H1 (cell line): ENCODE measurements at regions not wholly inside any gene's neighbourhood (a gene's known extent, or its start where the extent isn't known, plus 50 kb on each side); places are given as distances from the start of the nearest gene placed in this dataset.

Source experiments
- BCL11A ChIP-seq, 2 experiments: IDR thresholded peaks; one replicate each; pipeline ENCODE4 v1.6.1; 2011; ENCODE audit warnings: low read depth in 2 of 2, low read length in 2 of 2, mild to moderate bottlenecking in 2 of 2
- GABPA ChIP-seq: IDR thresholded peaks from 2 replicates; pipeline ENCODE4 v1.6.1; 2011; ENCODE audit warnings: mild to moderate bottlenecking, low read length, moderate library complexity, borderline replicate concordance; ENCODE audit not compliant: insufficient read depth
- NRF1 ChIP-seq: IDR thresholded peaks from 2 replicates; pipeline ENCODE4 v1.6.1; 2011; ENCODE audit warnings: mild to moderate bottlenecking, low read depth, low read length, improper control_type of control experiment
- RAD21 ChIP-seq, 2 experiments: IDR thresholded peaks in 1 of 2; conservative IDR thresholded peaks in 1 of 2; 2 replicates each; pipeline ENCODE4 v1.6.1; 2011; ENCODE audit warnings: low read depth in 2 of 2, low read length in 2 of 2, improper control_type of control experiment in 1 of 2, inconsistent platforms in 1 of 2, mild to moderate bottlenecking in 1 of 2, moderate library complexity in 1 of 2
- RNF2 ChIP-seq: fragments of 200-900, 300-1000 bp; sonication (generic); IDR thresholded peaks from 2 replicates; pipeline ENCODE4 v1.7.1; 2016; ENCODE audit warnings: borderline replicate concordance, low read depth, mild to moderate bottlenecking, antibody characterized with exemption, low read length; ENCODE audit not compliant: poor library complexity, severe bottlenecking; ENCODE audit errors: missing control alignments
- SAP30 ChIP-seq: fragments of 300-600 bp; sonication (generic); IDR thresholded peaks from 2 replicates; pipeline ENCODE4 v1.7.1; 2012; ENCODE audit warnings: low read length, moderate library complexity, mild to moderate bottlenecking, inconsistent platforms; ENCODE audit not compliant: insufficient read depth, insufficient replicate concordance
- SP2 ChIP-seq: IDR thresholded peaks from 2 replicates; pipeline ENCODE4 v1.6.1; 2012; ENCODE audit warnings: mild to moderate bottlenecking, low read length, inconsistent platforms
- ZNF274 ChIP-seq: IDR thresholded peaks from 2 replicates; pipeline ENCODE4 v1.7.0; 2012; ENCODE audit warnings: low read length, borderline replicate concordance; ENCODE audit errors: extremely low read depth
- TF ChIP-seq, protein P1 (sequence below): IDR thresholded peaks from 2 replicates; pipeline ENCODE4 v1.6.1; 2011; ENCODE audit warnings: low read depth, mild to moderate bottlenecking, low read length; ENCODE audit not compliant: insufficient read depth

DNA sequence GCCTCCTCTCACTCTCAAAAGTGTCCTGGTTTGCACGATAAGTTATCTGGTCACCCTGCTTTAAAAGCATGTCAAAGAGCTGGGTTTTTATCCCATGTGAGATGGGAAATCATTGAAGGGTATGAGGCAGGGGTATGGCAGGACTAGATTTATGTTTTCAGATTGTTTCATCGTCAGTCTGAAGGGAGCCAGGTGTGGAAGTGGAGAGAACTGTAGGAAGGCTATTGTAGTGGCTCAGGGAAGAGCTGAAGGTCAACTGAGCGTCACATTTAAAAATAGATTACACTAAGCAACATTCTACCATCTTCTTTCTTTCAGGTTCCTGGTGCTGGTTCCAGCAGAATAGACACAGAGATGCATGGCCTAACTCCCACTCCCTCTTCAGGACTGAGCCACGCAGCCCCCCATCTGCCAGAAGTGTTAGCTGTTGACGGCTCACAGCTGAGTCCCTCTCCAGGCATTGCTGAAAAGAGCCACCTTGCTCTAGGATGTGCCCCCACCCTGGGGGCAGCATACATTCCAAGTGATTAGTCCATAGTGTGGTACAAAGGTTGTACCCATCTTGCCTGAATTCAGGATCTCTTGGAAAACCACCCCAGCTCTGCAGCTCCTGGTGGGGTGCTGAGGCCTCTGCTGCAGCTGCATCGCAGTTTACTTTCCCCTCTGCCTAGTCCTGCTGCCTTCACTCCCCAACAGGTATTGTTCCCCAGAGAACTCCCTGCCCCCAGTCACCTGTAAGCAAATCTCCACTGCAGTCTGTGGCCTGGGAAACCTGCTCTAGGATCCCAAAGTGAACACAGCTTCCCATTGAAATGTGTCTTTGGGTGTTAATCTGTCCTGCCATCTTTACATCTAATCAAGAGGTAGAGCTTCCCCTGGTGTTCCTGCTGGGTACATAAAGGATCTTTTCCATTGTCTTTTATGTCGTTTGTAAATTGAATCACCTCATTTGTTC is 79.5 kb upstream of the KLF7 start (continued):
- TF ChIP-seq SAP30 = no peak
- TF ChIP-seq SP2 = no peak
- no peak for TF ChIP-seq NRF1
- TF ChIP-seq RAD21 (IDR thresholded peaks at IDR 0.05 in 1 of 2, conservative IDR thresholded peaks at IDR 0.05 in 1 of 2; ENCODE audit: low read depth in 2 of 2, low read length in 2 of 2) = peak in 1 of 2 experiments; percentile 9; a peak in 1 of 4 replicates
- no peak for TF ChIP-seq ZNF274
- no peak for TF ChIP-seq BCL11A (IDR thresholded peaks at IDR 0.05; ENCODE audit: low read depth in 2 of 2, low read length in 2 of 2)
- TF ChIP-seq GABPA = no peak
- TF ChIP-seq, protein P1, sequence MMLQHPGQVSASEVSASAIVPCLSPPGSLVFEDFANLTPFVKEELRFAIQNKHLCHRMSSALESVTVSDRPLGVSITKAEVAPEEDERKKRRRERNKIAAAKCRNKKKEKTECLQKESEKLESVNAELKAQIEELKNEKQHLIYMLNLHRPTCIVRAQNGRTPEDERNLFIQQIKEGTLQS = no peak
- no peak for TF ChIP-seq RNF2
